ENCODE measurements at regions not wholly inside any gene's neighbourhood (a gene's known extent, or its start where the extent isn't known, plus 50 kb on each side); places are given as distances from the start of the nearest gene placed in this dataset.

- TF ChIP-seq FOXM1 (IDR thresholded peaks at IDR 0.05; ENCODE audit: borderline replicate concordance, low read depth), result no peak
- no peak for TF ChIP-seq TCF12 (IDR thresholded peaks at IDR 0.05; ENCODE audit: low read depth)
- TF ChIP-seq EP300 (IDR thresholded peaks at IDR 0.05; ENCODE audit: borderline replicate concordance), result no peak
- TF ChIP-seq MAX (IDR thresholded peaks at IDR 0.05), result no peak
- TF ChIP-seq CEBPB (IDR thresholded peaks at IDR 0.05), result no peak
- TF ChIP-seq YY1 (IDR thresholded peaks at IDR 0.05; ENCODE audit: low read depth), result no peak
- no peak for TF ChIP-seq CREB1 (IDR thresholded peaks at IDR 0.05; ENCODE audit: low read depth)
- TF ChIP-seq REST (IDR thresholded peaks at IDR 0.05; ENCODE audit: low read depth), result no peak
- TF ChIP-seq TAF1 (IDR thresholded peaks at IDR 0.05; ENCODE audit: low read depth), result no peak
- no peak for TF ChIP-seq RAD21 (IDR thresholded peaks at IDR 0.05; ENCODE audit: low read depth)
- no peak for TF ChIP-seq ZBTB7A (IDR thresholded peaks at IDR 0.05; ENCODE audit: low read depth)
- no peak for TF ChIP-seq USF1 (IDR thresholded peaks at IDR 0.05)
- no peak for TF ChIP-seq NFIC (IDR thresholded peaks at IDR 0.05)
Measured at GRCh38 chr12:24423611-24424010, 474.1 kb upstream of the SOX5 start.

Data from Ishikawa (cell line).